Liver (tissue), 7 donors: ENCODE measurements at regions not wholly inside any gene's neighbourhood (a gene's known extent, or its start where the extent isn't known, plus 50 kb on each side); places are given as distances from the start of the nearest gene placed in this dataset.

Experiments used
- DNase-seq: peaks from one replicate; pipeline ENCODE4 v3.0.0-alpha.2; 2017; ENCODE audit warnings: low spot score
- H3K27ac ChIP-seq, 2 donors: one replicate each; pipeline ENCODE4 v1.7.0; 2013; ENCODE audit warnings: inconsistent platforms in 2 of 2, low read length in 2 of 2, control low read depth in 1 of 2, low read depth in 1 of 2, mild to moderate bottlenecking in 1 of 2
- H3K27me3 ChIP-seq, 4 donors: one replicate each; pipeline versions ENCODE4 v1.6.1 to v1.7.0; 2013; ENCODE audit warnings: low read length in 3 of 4, inconsistent platforms in 1 of 4, mild to moderate bottlenecking in 1 of 4, moderate library complexity in 1 of 4; ENCODE audit not compliant: control insufficient read depth in 4 of 4, insufficient read depth in 4 of 4
- H3K36me3 ChIP-seq, 4 donors: one replicate each; pipeline versions ENCODE4 v1.6.1 to v1.7.0; 2013; ENCODE audit warnings: low read length in 3 of 4, mild to moderate bottlenecking in 3 of 4, low read depth in 1 of 4, moderate library complexity in 1 of 4; ENCODE audit not compliant: control insufficient read depth in 4 of 4, insufficient read depth in 3 of 4
- H3K4me1 ChIP-seq, 4 donors: one replicate each; pipeline versions ENCODE4 v1.6.1 to v1.7.0; 2013; ENCODE audit warnings: low read length in 3 of 4, mild to moderate bottlenecking in 3 of 4, moderate library complexity in 1 of 4; ENCODE audit not compliant: control insufficient read depth in 4 of 4, insufficient read depth in 4 of 4
- H3K4me3 ChIP-seq, 3 donors: one replicate each; pipeline versions ENCODE4 v1.6.1 to v1.7.0; 2013; ENCODE audit warnings: low read length in 3 of 3, control low read depth in 1 of 3, low read depth in 1 of 3, mild to moderate bottlenecking in 1 of 3
- H3K9ac ChIP-seq, 2 donors: one replicate each; pipeline ENCODE4 v1.7.0; 2013; ENCODE audit warnings: low read length in 2 of 2, mild to moderate bottlenecking in 2 of 2, moderate library complexity in 2 of 2, control low read depth in 1 of 2, low read depth in 1 of 2
- H3K9me3 ChIP-seq, 4 donors: one replicate each; pipeline versions ENCODE4 v1.6.1 to v1.7.0; 2013; ENCODE audit warnings: low read length in 3 of 4; ENCODE audit not compliant: control insufficient read depth in 4 of 4
- FOXA2 ChIP-seq: IDR thresholded peaks from 2 replicates; pipeline ENCODE4 v1.6.1; 2016; ENCODE audit warnings: antibody characterized with exemption
- GABPA ChIP-seq, 2 donors: IDR thresholded peaks in 1 of 2; conservative IDR thresholded peaks in 1 of 2; 2 replicates each; pipeline ENCODE4 v1.6.1; 2016; ENCODE audit warnings: antibody characterized with exemption in 2 of 2, mild to moderate bottlenecking in 1 of 2, moderate library complexity in 1 of 2
- HNF4A ChIP-seq, 2 donors: conservative IDR thresholded peaks; 2 replicates each; pipeline ENCODE4 v1.6.1; 2016; ENCODE audit warnings: antibody characterized with exemption in 2 of 2, mild to moderate bottlenecking in 2 of 2
- HNF4G ChIP-seq: IDR thresholded peaks from 2 replicates; pipeline ENCODE4 v1.6.1; 2016; ENCODE audit warnings: antibody characterized with exemption
- JUND ChIP-seq, 2 donors: IDR thresholded peaks; 2 replicates each; pipeline ENCODE4 v1.6.1; 2016; ENCODE audit warnings: antibody characterized with exemption in 2 of 2
- NR2F2 ChIP-seq: IDR thresholded peaks from 2 replicates; pipeline ENCODE4 v1.6.1; 2016; ENCODE audit warnings: antibody characterized with exemption
- RAD21 ChIP-seq, 2 donors: IDR thresholded peaks; 2 replicates each; pipeline ENCODE4 v1.6.1; 2016; ENCODE audit warnings: antibody characterized with exemption in 2 of 2, mild to moderate bottlenecking in 2 of 2
- RXRA ChIP-seq, 2 donors: IDR thresholded peaks; 2 replicates each; pipeline ENCODE4 v1.6.1; 2017 to 2018; ENCODE audit warnings: antibody characterized with exemption in 2 of 2, mild to moderate bottlenecking in 1 of 2
- SP1 ChIP-seq: IDR thresholded peaks from 2 replicates; pipeline ENCODE4 v1.6.1; 2018; ENCODE audit warnings: antibody characterized with exemption, mild to moderate bottlenecking
- TAF1 ChIP-seq: conservative IDR thresholded peaks from 2 replicates; pipeline ENCODE4 v1.6.1; 2016; ENCODE audit warnings: antibody characterized with exemption, mild to moderate bottlenecking
- WGBS: extraction: QIAGEN DNeasy Blood & Tissue Kit; methylation state at CpG from one replicate; pipeline ENCODE4 v1.1.7; 2013; 5-methylcytosine and 5-hydroxymethylcytosine counted together
- TF ChIP-seq, protein P1 (sequence below): IDR thresholded peaks from 2 replicates; pipeline ENCODE4 v1.6.1; 2016; ENCODE audit warnings: antibody characterized with exemption
- TF ChIP-seq, protein P2 (sequence below): IDR thresholded peaks from 2 replicates; pipeline ENCODE4 v1.6.1; 2016; ENCODE audit warnings: antibody characterized with exemption, mild to moderate bottlenecking
- donor health status: healthy.
- donor health status: healthy.
- donor health status: healthy.
- donor health status: healthy.

DNA sequence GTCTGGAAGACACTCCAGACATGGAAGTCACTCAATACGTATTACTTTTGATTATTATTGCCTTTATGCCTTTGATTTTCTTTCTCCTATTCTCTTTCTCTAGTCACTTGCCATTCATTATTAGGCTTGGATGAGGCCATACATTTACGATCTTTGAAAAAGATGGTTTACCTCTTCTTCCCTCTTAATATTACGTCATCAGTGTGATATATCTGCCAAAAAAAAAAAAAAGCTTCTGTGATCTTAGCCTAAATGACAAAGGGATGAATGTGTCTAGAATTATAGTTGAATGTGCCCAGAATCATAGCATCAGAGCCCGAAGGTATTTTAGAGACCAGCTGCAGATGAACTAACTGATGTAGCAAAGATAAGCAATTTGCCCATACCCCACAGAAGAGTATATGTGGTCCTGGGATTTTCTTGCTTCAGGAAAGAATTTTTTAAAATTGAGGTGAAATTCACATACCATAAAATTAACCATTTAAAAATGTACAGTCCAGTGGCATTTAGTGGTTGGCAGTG is 73.9 kb downstream of the HHEX start:
- no peaks in the 10 kb centered on the region for H3K27me3 ChIP-seq
- H3K27ac ChIP-seq: no peak overlapping the region
- no peak overlapping the region for H3K9ac ChIP-seq
- no peaks in the 10 kb centered on the region for H3K36me3 ChIP-seq
- H3K4me1 ChIP-seq: peaks cover 0 to 2% (median 0%) of the 10 kb centered on the region in 4 donors
- no peak overlapping the region for H3K4me3 ChIP-seq
- DNase-seq: no peak
- whole genome bisulfite sequencing: 96% methylated on average over 4 of the region's 4 CpGs
- TF ChIP-seq RAD21 (IDR thresholded peaks at IDR 0.05): no peak
- no peak for TF ChIP-seq GABPA (IDR thresholded peaks at IDR 0.05 in 1 of 2, conservative IDR thresholded peaks at IDR 0.05 in 1 of 2)
- no peaks in the 10 kb centered on the region for H3K9me3 ChIP-seq

DNA sequence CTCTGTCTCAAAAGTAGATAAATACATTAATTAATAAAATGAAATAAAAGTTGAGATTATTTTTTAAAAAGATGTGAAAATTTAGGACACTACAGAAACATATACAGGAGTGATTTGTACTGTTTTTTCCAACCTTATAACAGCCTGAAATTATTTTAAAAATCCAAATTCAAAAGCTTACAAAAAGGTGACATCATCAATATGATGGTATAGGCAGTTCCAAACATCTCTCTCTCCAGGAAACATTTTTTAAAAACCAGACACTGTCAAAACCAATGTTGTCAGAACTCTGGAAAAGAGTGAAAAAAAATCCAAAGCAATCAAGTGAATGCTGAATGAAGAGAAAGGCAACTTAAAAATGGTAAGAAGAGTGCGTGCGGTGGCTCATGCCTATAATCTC is 76.7 kb downstream of the HHEX start:
- WGBS: 97% methylated on average over 2 of the region's 2 CpGs
- Histone ChIP-seq H3K9ac (no peak overlapping the region), H3K9me3 (no peaks in the 10 kb centered on the region), H3K4me3 (no peak overlapping the region), H3K4me1 (peaks cover 0 to 2% (median 0%) of the 10 kb centered on the region in 4 donors), H3K36me3 (no peaks in the 10 kb centered on the region), H3K27me3 (no peaks in the 10 kb centered on the region), H3K27ac (no peak overlapping the region)
- DNase-seq: no peak
- TF ChIP-seq, protein P1, sequence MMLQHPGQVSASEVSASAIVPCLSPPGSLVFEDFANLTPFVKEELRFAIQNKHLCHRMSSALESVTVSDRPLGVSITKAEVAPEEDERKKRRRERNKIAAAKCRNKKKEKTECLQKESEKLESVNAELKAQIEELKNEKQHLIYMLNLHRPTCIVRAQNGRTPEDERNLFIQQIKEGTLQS: no peak
- TF ChIP-seq RXRA (IDR thresholded peaks at IDR 0.05) (no peak), FOXA2 (no peak), HNF4G (no peak), HNF4A (conservative IDR thresholded peaks at IDR 0.05) (no peak), GABPA (IDR thresholded peaks at IDR 0.05 in 1 of 2, conservative IDR thresholded peaks at IDR 0.05 in 1 of 2) (no peak)

DNA sequence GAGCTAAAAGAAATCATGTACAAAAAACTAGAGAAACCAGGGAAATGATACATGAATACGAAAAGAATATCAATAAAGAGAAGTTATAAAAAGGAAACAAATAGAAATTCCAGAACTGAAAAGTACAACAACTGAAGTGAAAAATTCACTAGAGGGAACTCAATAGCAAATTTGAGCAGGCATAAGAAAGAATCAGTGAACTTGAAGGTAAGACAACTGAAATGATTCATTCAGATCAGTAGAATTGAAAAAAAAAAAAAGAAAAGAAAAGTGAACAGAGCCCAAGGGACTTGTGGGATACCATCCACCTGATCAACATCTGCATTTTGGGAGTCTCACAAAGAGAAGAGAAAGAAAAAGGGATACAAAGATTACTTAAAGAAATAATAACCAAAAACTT is 78.3 kb downstream of the HHEX start:
- TF ChIP-seq, protein P2, sequence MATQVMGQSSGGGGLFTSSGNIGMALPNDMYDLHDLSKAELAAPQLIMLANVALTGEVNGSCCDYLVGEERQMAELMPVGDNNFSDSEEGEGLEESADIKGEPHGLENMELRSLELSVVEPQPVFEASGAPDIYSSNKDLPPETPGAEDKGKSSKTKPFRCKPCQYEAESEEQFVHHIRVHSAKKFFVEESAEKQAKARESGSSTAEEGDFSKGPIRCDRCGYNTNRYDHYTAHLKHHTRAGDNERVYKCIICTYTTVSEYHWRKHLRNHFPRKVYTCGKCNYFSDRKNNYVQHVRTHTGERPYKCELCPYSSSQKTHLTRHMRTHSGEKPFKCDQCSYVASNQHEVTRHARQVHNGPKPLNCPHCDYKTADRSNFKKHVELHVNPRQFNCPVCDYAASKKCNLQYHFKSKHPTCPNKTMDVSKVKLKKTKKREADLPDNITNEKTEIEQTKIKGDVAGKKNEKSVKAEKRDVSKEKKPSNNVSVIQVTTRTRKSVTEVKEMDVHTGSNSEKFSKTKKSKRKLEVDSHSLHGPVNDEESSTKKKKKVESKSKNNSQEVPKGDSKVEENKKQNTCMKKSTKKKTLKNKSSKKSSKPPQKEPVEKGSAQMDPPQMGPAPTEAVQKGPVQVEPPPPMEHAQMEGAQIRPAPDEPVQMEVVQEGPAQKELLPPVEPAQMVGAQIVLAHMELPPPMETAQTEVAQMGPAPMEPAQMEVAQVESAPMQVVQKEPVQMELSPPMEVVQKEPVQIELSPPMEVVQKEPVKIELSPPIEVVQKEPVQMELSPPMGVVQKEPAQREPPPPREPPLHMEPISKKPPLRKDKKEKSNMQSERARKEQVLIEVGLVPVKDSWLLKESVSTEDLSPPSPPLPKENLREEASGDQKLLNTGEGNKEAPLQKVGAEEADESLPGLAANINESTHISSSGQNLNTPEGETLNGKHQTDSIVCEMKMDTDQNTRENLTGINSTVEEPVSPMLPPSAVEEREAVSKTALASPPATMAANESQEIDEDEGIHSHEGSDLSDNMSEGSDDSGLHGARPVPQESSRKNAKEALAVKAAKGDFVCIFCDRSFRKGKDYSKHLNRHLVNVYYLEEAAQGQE: no peak
- no peak for TF ChIP-seq TAF1
- no peak for TF ChIP-seq FOXA2
- no peak for TF ChIP-seq RAD21 (IDR thresholded peaks at IDR 0.05)
- no peak for TF ChIP-seq HNF4G
- no peak for TF ChIP-seq JUND (IDR thresholded peaks at IDR 0.05)
- no peak for TF ChIP-seq NR2F2
- no peak for TF ChIP-seq GABPA (IDR thresholded peaks at IDR 0.05 in 1 of 2, conservative IDR thresholded peaks at IDR 0.05 in 1 of 2)
- TF ChIP-seq HNF4A (conservative IDR thresholded peaks at IDR 0.05): no peak
- TF ChIP-seq SP1: no peak
- TF ChIP-seq, protein P1: no peak
- Histone ChIP-seq H3K9ac (no peak overlapping the region), H3K36me3 (no peaks in the 10 kb centered on the region), H3K27me3 (no peaks in the 10 kb centered on the region), H3K4me3 (no peak overlapping the region), H3K27ac (no peak overlapping the region), H3K4me1 (no peaks in the 10 kb centered on the region), H3K9me3 (no peaks in the 10 kb centered on the region)
- 92% methylated on average over 1 of the region's 1 CpG for WGBS
- DNase-seq: no peak
